MM.1S (cell line): ENCODE measurements at regions not wholly inside any gene's neighbourhood (a gene's known extent, or its start where the extent isn't known, plus 50 kb on each side); places are given as distances from the start of the nearest gene placed in this dataset.

Experiments
- DNase-seq: peaks from one replicate; pipeline ENCODE4 v3.0.0-alpha.2; 2015
- H2AFZ ChIP-seq: fragments of 300-600 bp; sonication (generic); 2 replicates; pipeline ENCODE4 v1.6.0; 2016; ENCODE audit warnings: antibody characterized with exemption, low read length
- H3F3A ChIP-seq: fragments of 300-600 bp; sonication (generic); 2 replicates; pipeline ENCODE4 v1.6.1; 2016; ENCODE audit warnings: mild to moderate bottlenecking, antibody characterized with exemption, low read length, moderate library complexity, mixed read lengths; ENCODE audit not compliant: insufficient read depth
- H3K27ac ChIP-seq: fragments of 300-600 bp; sonication (generic); 2 replicates; pipeline ENCODE4 v1.5.1; 2016; ENCODE audit warnings: mild to moderate bottlenecking, low read length
- H3K27me3 ChIP-seq: fragments of 300-600 bp; sonication (generic); replicated peaks from 2 replicates; pipeline ENCODE4 v1.6.0; 2016; ENCODE audit warnings: low read length; ENCODE audit not compliant: insufficient read depth
- H3K36me3 ChIP-seq: fragments of 300-600 bp; sonication (generic); replicated peaks from 2 replicates; pipeline ENCODE4 v1.6.1; 2016; ENCODE audit warnings: mild to moderate bottlenecking, low read length, mixed read lengths; ENCODE audit not compliant: insufficient read depth
- H3K4me1 ChIP-seq: fragments of 300-600 bp; sonication (generic); 2 replicates; pipeline ENCODE4 v1.6.1; 2016; ENCODE audit warnings: low read length, mixed read lengths
- H3K4me2 ChIP-seq: fragments of 300-600 bp; sonication (generic); 2 replicates; pipeline ENCODE4 v1.6.0; 2016; ENCODE audit warnings: low read depth, low read length
- H3K4me3 ChIP-seq: fragments of 300-600 bp; sonication (generic); 2 replicates; pipeline ENCODE4 v1.5.1; 2016; ENCODE audit warnings: low read length, mixed read lengths
- H3K79me2 ChIP-seq: fragments of 300-600 bp; sonication (generic); 2 replicates; pipeline ENCODE4 v1.6.1; 2016; ENCODE audit warnings: mixed run types, low read length, mixed read lengths
- H3K9ac ChIP-seq: fragments of 300-600 bp; sonication (generic); 2 replicates; pipeline ENCODE4 v1.6.1; 2016; ENCODE audit warnings: low read length, mixed read lengths
- H3K9me2 ChIP-seq: fragments of 300-600 bp; sonication (generic); replicated peaks from 2 replicates; pipeline ENCODE4 v1.6.1; 2016; ENCODE audit warnings: mild to moderate bottlenecking, low read length, mixed read lengths; ENCODE audit not compliant: insufficient read depth
- H3K9me3 ChIP-seq: fragments of 300-600 bp; sonication (generic); replicated peaks from 2 replicates; pipeline ENCODE4 v1.6.1; 2016; ENCODE audit warnings: mild to moderate bottlenecking, low read length, mixed read lengths; ENCODE audit not compliant: insufficient read depth
- H4K20me1 ChIP-seq: fragments of 300-600 bp; sonication (generic); 2 replicates; pipeline ENCODE4 v1.6.1; 2016; ENCODE audit warnings: mild to moderate bottlenecking, low read length, moderate library complexity, mixed read lengths; ENCODE audit not compliant: insufficient read depth
- CTCF ChIP-seq: fragments of 300-600 bp; sonication (generic); IDR thresholded peaks from 2 replicates; pipeline ENCODE4 v1.5.1; 2016; ENCODE audit warnings: antibody characterized with exemption, low read length, mixed read lengths
- EZH2 ChIP-seq: fragments of 300-600 bp; sonication (generic); optimal IDR thresholded peaks from 2 replicates; pipeline ENCODE3; 2017; ENCODE audit warnings: low read depth, mild to moderate bottlenecking, antibody characterized with exemption, low read length, mixed read lengths
- EZH2phosphoT487 ChIP-seq: fragments of 300-600 bp; sonication (generic); IDR thresholded peaks from 2 replicates; pipeline ENCODE4 v1.6.1; 2018; ENCODE audit warnings: antibody characterized with exemption, low read length

- H3K27ac ChIP-seq: no peak overlapping the region
- H3K79me2 ChIP-seq: no peaks in the 10 kb centered on the region
- no peaks in the 10 kb centered on the region for H3K27me3 ChIP-seq
- no peaks in the 10 kb centered on the region for H4K20me1 ChIP-seq
- no peak overlapping the region for H3K9ac ChIP-seq
- TF ChIP-seq EZH2: no peak
- no peak for TF ChIP-seq CTCF
- no peaks in the 10 kb centered on the region for H3K9me2 ChIP-seq
- DNase-seq: no peak
- no peak overlapping the region for H3K4me3 ChIP-seq
- no peaks in the 10 kb centered on the region for H3K4me1 ChIP-seq
- no peaks in the 10 kb centered on the region for H3K36me3 ChIP-seq
- no peaks in the 10 kb centered on the region for H3K9me3 ChIP-seq
- H3F3A ChIP-seq: no peaks in the 10 kb centered on the region
- H3K4me2 ChIP-seq: no peak overlapping the region
- no peak overlapping the region for H2AFZ ChIP-seq
Observed at GRCh38 chr1:96207936-96208335, 513.6 kb upstream of the PTBP2 start.

GRCh38 chr1:96208428-96208827, 513.2 kb upstream of the PTBP2 start:
- TF ChIP-seq EZH2phosphoT487 (no peak), EZH2 (no peak), CTCF (no peak)
- Histone ChIP-seq H3K27me3 (no peaks in the 10 kb centered on the region), H4K20me1 (no peaks in the 10 kb centered on the region), H3K9ac (no peak overlapping the region), H3K9me3 (no peaks in the 10 kb centered on the region), H2AFZ (no peak overlapping the region), H3K4me2 (no peak overlapping the region), H3K4me3 (no peak overlapping the region), H3K4me1 (no peaks in the 10 kb centered on the region), H3K9me2 (no peaks in the 10 kb centered on the region), H3K79me2 (no peaks in the 10 kb centered on the region), H3F3A (no peaks in the 10 kb centered on the region), H3K27ac (no peak overlapping the region), H3K36me3 (no peaks in the 10 kb centered on the region)
- DNase-seq: no peak

- DNase-seq: no peak
- Histone ChIP-seq H3K4me3 (no peak overlapping the region), H2AFZ (no peak overlapping the region), H3K27ac (no peak overlapping the region), H3F3A (no peaks in the 10 kb centered on the region), H3K9ac (no peak overlapping the region), H3K9me2 (no peaks in the 10 kb centered on the region), H3K4me1 (no peaks in the 10 kb centered on the region), H4K20me1 (no peaks in the 10 kb centered on the region), H3K79me2 (no peaks in the 10 kb centered on the region), H3K27me3 (no peaks in the 10 kb centered on the region), H3K36me3 (no peaks in the 10 kb centered on the region), H3K4me2 (no peak overlapping the region), H3K9me3 (no peaks in the 10 kb centered on the region)
- TF ChIP-seq EZH2 (no peak), CTCF (no peak), EZH2phosphoT487 (no peak)
Observed at GRCh38 chr1:96210054-96210453, 511.5 kb upstream of the PTBP2 start.
